Daoy (cell line): ENCODE measurements at regions not wholly inside any gene's neighbourhood (a gene's known extent, or its start where the extent isn't known, plus 50 kb on each side); places are given as distances from the start of the nearest gene placed in this dataset.
"Not testable (repeated sequence)": the region's sequence is repeated elsewhere in the genome, so short reads cannot be mapped to it uniquely, and the experiment has no call there.

Experiments used
- DNase-seq: peaks from one replicate; pipeline ENCODE4 v3.0.0-alpha.2; 2015; ENCODE audit warnings: low read depth

GRCh38 chr4:187910741-187911140, 84.8 kb upstream of the ZFP42 start:
- DNase-seq, result no peak

- not testable (repeated sequence) for DNase-seq
Observed at GRCh38 chr4:187915406-187915805, 80.2 kb upstream of the ZFP42 start.

GRCh38 chr4:187919966-187920365, 75.6 kb upstream of the ZFP42 start:
- DNase-seq, result no peak

GRCh38 chr4:187921946-187922623, 73.5 kb upstream of the ZFP42 start:
- no peak for DNase-seq

DNA sequence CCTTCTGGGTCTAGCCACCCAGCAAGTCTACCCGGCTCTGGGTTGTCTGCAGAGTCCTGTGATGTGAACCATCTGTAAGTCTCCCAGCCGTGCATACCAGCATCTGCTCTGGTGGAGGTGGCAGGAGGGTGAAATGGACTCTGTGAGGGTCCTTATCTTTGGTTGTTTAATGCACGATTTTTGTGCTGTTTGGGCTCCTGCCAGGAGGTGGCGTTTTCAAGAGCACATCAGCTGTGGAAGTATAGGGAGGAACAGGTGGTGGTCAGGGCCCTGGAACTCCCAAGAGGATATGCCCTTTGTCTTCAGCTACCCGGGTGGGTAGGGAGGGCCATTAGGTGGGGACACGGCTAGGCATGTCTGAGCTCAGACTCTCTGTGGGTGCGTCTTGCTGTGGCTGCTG, 66.5 kb upstream of the ZFP42 start:
- DNase-seq, result peak; percentile 9

- no peak for DNase-seq
Observed at GRCh38 chr4:187934766-187935165, 60.8 kb upstream of the ZFP42 start.

DNA sequence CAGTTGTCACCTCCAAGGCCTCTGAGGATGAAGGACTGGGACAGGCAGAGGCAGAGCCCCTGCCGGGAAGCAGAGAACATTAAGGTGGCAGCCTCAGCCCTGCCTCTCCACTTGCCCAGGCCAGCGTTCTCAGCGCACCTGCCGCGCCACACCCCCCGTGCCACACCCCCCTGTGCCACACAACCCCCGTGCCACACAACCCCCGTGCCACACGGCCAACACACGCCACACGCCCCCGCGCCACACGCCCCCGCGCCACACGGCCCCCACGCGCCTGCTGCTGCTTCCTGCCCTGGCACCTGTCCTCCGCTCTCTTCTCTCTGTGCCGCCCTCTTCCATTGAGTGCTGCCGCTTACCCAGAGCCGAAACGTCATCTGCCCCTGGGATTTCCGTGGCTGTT, 58.0 kb upstream of the ZFP42 start:
- DNase-seq, result peak; percentile 8

DNA sequence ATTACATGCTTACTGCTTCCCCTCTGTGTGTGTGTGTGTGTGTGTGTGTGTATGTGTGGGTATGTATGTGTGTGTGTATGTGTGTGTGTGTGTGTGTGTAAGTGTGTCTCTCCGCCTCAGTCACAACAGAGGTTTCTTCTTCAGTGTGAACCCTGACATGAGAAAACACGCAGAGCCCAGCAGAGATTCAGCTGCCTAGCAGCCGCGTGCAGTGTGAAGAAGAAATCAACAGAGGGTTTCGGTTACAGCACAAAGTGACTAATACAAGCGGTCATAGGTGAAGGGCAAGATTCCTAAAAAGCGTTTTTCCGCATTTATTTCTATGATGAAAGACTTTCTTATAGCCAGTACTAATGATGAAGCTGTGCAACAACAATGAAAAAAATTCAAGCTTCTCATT, 55.3 kb upstream of the ZFP42 start:
- DNase-seq, result peak; percentile 8

DNA sequence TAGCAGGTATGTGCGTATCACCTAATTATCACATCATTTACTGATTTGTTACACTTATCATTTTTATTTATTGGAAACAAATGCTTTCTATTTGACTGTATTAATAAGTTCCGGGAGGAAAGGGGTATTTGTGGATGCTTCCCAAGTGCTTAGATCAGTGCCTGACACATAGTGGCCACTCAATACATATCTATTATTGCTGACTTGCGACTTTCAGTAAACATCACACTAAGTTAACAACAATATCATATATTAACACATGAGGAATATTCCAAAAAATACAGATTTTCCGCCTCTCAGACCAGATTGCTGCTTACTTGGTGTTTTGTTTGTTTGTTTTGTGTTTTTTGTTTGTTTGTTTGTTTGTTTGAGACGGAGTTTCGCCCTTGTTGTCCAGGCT, 52.6 kb upstream of the ZFP42 start:
- no peak for DNase-seq

DNA sequence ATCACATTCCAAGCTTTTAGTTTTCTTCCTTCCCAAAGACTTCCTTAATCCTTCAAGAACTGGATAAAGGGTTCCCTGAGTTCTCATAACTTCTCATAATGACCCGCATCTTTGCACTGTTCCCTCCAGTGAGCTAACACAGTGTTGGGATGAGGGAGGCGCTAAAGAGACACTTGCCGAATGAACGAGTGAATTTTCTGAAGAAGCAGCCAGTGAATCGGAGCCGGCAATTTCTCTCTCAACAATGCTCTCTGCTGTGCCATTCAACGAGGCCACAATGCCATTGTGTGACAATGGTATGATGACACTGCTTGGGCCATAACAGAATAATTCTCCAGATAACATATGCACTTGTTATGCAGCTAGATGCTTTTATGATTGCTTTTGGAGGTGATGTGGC, 51.4 kb upstream of the ZFP42 start:
- DNase-seq, result no peak
